ENCODE measurements at regions not wholly inside any gene's neighbourhood (a gene's known extent, or its start where the extent isn't known, plus 50 kb on each side); places are given as distances from the start of the nearest gene placed in this dataset.

DNA sequence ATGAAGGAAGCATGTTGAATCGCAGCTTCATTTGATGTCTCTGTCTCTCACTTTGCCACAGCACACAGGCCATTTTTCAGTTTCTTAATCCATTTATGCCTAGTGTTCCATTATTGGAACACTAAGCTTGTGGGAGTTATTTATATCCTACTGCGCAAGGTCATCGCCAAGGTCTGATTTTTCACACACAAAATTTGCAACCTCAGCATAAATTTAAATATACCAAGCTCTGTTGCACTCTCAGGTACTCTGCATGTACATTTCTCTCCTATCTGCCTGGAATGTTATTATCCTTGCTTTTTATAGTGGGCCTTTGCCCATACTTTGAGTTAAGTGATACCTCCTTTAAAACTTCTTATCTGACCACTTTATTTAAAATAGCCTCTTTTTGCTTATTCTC lies 519.2 kb upstream of the TOM1L1 start:
- Histone ChIP-seq H3K4me1 (no peaks in the 10 kb centered on the region), H3K9me3 (no peaks in the 10 kb centered on the region), H3K4me3 (no peak overlapping the region), H3K27ac (no peak overlapping the region), H3K27me3 (no peaks in the 10 kb centered on the region), H3K36me3 (no peaks in the 10 kb centered on the region)
- no peak for DNase-seq (ENCODE audit: low spot score)
- no peak for TF ChIP-seq CTCF (IDR thresholded peaks at IDR 0.05)

DNA sequence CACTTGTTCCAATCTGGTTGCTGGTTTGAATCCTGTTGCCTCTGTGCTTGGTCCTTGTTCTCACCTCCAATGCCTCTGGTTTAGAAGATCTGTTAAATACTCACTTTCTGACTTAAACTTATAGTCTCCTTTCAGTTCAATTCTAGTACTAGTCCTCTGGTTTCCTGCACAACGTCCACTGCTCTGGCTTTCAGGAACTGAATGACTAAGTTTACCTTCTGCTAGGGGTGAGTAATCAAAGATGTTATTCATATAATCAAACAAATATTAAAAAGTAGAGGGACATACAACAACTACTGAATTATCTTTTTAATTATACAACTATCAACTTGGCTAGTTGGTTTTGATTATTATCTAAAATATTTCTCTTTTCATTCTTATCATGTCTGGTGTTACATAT lies 496.4 kb upstream of the TOM1L1 start:
- no peak for DNase-seq (ENCODE audit: low spot score)
- TF ChIP-seq CTCF (IDR thresholded peaks at IDR 0.05), result no peak

DNA sequence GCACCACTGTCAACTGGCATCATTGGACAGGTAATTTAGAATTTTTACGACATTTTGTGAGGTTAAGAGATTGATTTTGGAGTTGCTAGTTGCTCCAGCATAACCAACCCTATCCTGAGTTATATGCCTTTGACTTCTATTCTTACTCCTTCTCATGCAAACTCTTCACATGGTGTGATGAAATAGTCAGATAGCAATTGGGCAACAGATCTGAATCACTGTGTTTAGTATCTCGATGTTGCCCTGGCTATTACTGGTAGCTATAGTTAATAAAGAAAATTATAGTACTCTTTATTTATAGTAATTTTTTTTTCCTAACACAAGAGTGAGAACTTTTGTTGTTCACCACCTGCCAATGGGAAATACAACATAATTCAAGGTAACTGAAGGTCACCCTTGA lies 494.8 kb upstream of the TOM1L1 start:
- no peak for DNase-seq (ENCODE audit: low spot score)
- TF ChIP-seq CTCF (IDR thresholded peaks at IDR 0.05), result no peak
- H3K4me3 ChIP-seq, result no peak overlapping the region
- H3K36me3 ChIP-seq, result no peaks in the 10 kb centered on the region
- no peaks in the 10 kb centered on the region for H3K9me3 ChIP-seq
- H3K27ac ChIP-seq, result no peak overlapping the region
- no peaks in the 10 kb centered on the region for H3K4me1 ChIP-seq
- no peaks in the 10 kb centered on the region for H3K27me3 ChIP-seq

More for the DNA sequence above, 496.4 kb upstream of the TOM1L1 start:
- no peaks in the 10 kb centered on the region for H3K4me1 ChIP-seq
- no peaks in the 10 kb centered on the region for H3K9me3 ChIP-seq
- H3K27ac ChIP-seq, result no peak overlapping the region
- no peaks in the 10 kb centered on the region for H3K27me3 ChIP-seq
- H3K36me3 ChIP-seq, result no peaks in the 10 kb centered on the region
- no peak overlapping the region for H3K4me3 ChIP-seq

DNA sequence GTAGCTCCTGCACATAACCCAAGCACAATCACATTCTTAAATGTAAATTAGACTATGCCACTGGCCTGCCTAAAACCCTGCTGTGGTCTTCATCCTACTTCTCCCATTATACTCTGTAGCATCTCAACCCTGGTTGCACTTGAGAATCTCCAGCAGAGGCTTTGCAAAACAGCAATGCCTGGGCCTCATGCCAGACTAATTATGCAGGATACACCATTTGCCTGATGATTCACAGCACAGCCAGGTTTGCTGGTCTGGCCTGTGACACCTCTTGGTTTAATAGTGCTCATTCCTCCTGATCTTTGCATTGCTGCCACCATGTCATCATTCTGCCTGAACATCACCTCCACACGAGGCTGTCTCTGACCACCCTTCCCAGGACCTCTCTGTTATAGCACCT lies 491.9 kb upstream of the TOM1L1 start:
- Histone ChIP-seq H3K27me3 (no peaks in the 10 kb centered on the region), H3K4me1 (no peaks in the 10 kb centered on the region), H3K9me3 (no peaks in the 10 kb centered on the region), H3K4me3 (no peak overlapping the region), H3K36me3 (no peaks in the 10 kb centered on the region), H3K27ac (no peak overlapping the region)
- DNase-seq (ENCODE audit: low spot score), result no peak
- TF ChIP-seq CTCF (IDR thresholded peaks at IDR 0.05), result no peak

GRCh38 chr17:54418467-54418866 lies 482.2 kb upstream of the TOM1L1 start:
- H3K4me1 ChIP-seq, result no peaks in the 10 kb centered on the region
- TF ChIP-seq CTCF (IDR thresholded peaks at IDR 0.05), result no peak
- H3K9me3 ChIP-seq, result no peaks in the 10 kb centered on the region

GRCh38 chr17:54425671-54426070 lies 475.0 kb upstream of the TOM1L1 start:
- H3K27me3 ChIP-seq, result no peaks in the 10 kb centered on the region
- no peak overlapping the region for H3K4me3 ChIP-seq
- DNase-seq (ENCODE audit: low spot score), result no peak
- H3K36me3 ChIP-seq, result no peaks in the 10 kb centered on the region
- no peaks in the 10 kb centered on the region for H3K4me1 ChIP-seq
- H3K9me3 ChIP-seq, result no peaks in the 10 kb centered on the region
- no peak for TF ChIP-seq CTCF (IDR thresholded peaks at IDR 0.05)
- H3K27ac ChIP-seq, result no peak overlapping the region

More at GRCh38 chr17:54418467-54418866, 482.2 kb upstream of the TOM1L1 start:
- no peak for DNase-seq (ENCODE audit: low spot score)
- no peaks in the 10 kb centered on the region for H3K36me3 ChIP-seq
- H3K4me3 ChIP-seq, result no peak overlapping the region
- H3K27me3 ChIP-seq, result no peaks in the 10 kb centered on the region
- no peak overlapping the region for H3K27ac ChIP-seq
